Chondrocyte (in vitro differentiated cells): ENCODE measurements at regions not wholly inside any gene's neighbourhood (a gene's known extent, or its start where the extent isn't known, plus 50 kb on each side); places are given as distances from the start of the nearest gene placed in this dataset.

Source experiments
- DNase-seq: peaks from one replicate; pipeline ENCODE4 v3.0.0; 2021; ENCODE audit warnings: mixed read lengths, low spot score
- H3K27ac Mint-ChIP-seq: one replicate; pipeline ENCODE4 v1.8.0; 2021; ENCODE audit warnings: mild to moderate bottlenecking, moderate library complexity, mixed read lengths; ENCODE audit not compliant: unreplicated experiment
- H3K27me3 Mint-ChIP-seq: 2 replicates; pipeline ENCODE4 v1.8.0; 2021; ENCODE audit warnings: low read depth, mixed read lengths
- H3K36me3 Mint-ChIP-seq: 2 replicates; pipeline ENCODE4 v1.8.0; 2021; ENCODE audit warnings: low read depth, mixed read lengths
- H3K4me1 Mint-ChIP-seq: 2 replicates; pipeline ENCODE4 v1.8.0; 2021; ENCODE audit warnings: low read depth, mild to moderate bottlenecking, mixed read lengths
- H3K4me3 Mint-ChIP-seq: one replicate; pipeline ENCODE4 v1.8.0; 2021; ENCODE audit warnings: mild to moderate bottlenecking, moderate library complexity, mixed read lengths; ENCODE audit not compliant: unreplicated experiment
- H3K9me3 Mint-ChIP-seq: 2 replicates; pipeline ENCODE4 v1.8.0; 2021; ENCODE audit warnings: low read depth, mixed read lengths
- CTCF ChIP-seq: fragments of 200-600 bp; sonication (generic); IDR thresholded peaks from 2 replicates; pipeline ENCODE4 v1.5.0; 2021; ENCODE audit warnings: antibody characterized with exemption, mild to moderate bottlenecking, moderate library complexity

- DNase-seq = no peak
- Mint-ChIP-seq H3K27me3 (peaks cover 43% of the 10 kb centered on the region), H3K4me3 (no peak overlapping the region), H3K36me3 (no peaks in the 10 kb centered on the region), H3K4me1 (peaks cover 8% of the 10 kb centered on the region), H3K27ac (no peak overlapping the region), H3K9me3 (no peaks in the 10 kb centered on the region)
- no peak for TF ChIP-seq CTCF
Measured at GRCh38 chr1:239899747-239900146, 191.9 kb upstream of the FMN2 start.

- Mint-ChIP-seq H3K27ac (no peak overlapping the region), H3K36me3 (no peaks in the 10 kb centered on the region), H3K4me1 (no peaks in the 10 kb centered on the region), H3K9me3 (no peaks in the 10 kb centered on the region), H3K27me3 (peaks cover 25% of the 10 kb centered on the region), H3K4me3 (no peak overlapping the region)
- TF ChIP-seq CTCF = no peak
- DNase-seq = no peak
Measured at GRCh38 chr1:239906394-239906793, 185.3 kb upstream of the FMN2 start.

- no peak for DNase-seq
- Mint-ChIP-seq H3K36me3 (no peaks in the 10 kb centered on the region), H3K4me3 (no peak overlapping the region), H3K9me3 (no peaks in the 10 kb centered on the region), H3K27ac (no peak overlapping the region), H3K27me3 (peaks cover 13% of the 10 kb centered on the region), H3K4me1 (peaks cover 4% of the 10 kb centered on the region)
- no peak for TF ChIP-seq CTCF
Measured at GRCh38 chr1:239909898-239910297, 181.8 kb upstream of the FMN2 start.

GRCh38 chr1:239912471-239912870 is 179.2 kb upstream of the FMN2 start:
- Mint-ChIP-seq H3K27ac (no peak overlapping the region), H3K36me3 (no peaks in the 10 kb centered on the region), H3K4me1 (peaks cover 6% of the 10 kb centered on the region), H3K4me3 (no peak overlapping the region), H3K27me3 (peaks cover 14% of the 10 kb centered on the region), H3K9me3 (no peaks in the 10 kb centered on the region)
- TF ChIP-seq CTCF = no peak
- DNase-seq = no peak

GRCh38 chr1:239913141-239913585 is 178.5 kb upstream of the FMN2 start:
- no peak overlapping the region for H3K4me3 Mint-ChIP-seq
- DNase-seq = no peak
- H3K4me1 Mint-ChIP-seq = peaks cover 6% of the 10 kb centered on the region
- no peak overlapping the region for H3K27ac Mint-ChIP-seq
- no peaks in the 10 kb centered on the region for H3K9me3 Mint-ChIP-seq
- no peaks in the 10 kb centered on the region for H3K36me3 Mint-ChIP-seq
- TF ChIP-seq CTCF = no peak
- H3K27me3 Mint-ChIP-seq = peaks cover 14% of the 10 kb centered on the region
